ENCODE measurements at regions not wholly inside any gene's neighbourhood (a gene's known extent, or its start where the extent isn't known, plus 50 kb on each side); places are given as distances from the start of the nearest gene placed in this dataset.
"Not testable (repeated sequence)": the region's sequence is repeated elsewhere in the genome, so short reads cannot be mapped to it uniquely, and the experiment has no call there.

GRCh38 chr2:8348911-8349310 lies 332.9 kb upstream of the ID2 start:
- TF ChIP-seq CTCF, POLR2AphosphoS5 (IDR thresholded peaks at IDR 0.05): not testable (repeated sequence)
